AML-193 (cell line): ENCODE measurements at regions not wholly inside any gene's neighbourhood (a gene's known extent, or its start where the extent isn't known, plus 50 kb on each side); places are given as distances from the start of the nearest gene placed in this dataset.
"Not testable (repeated sequence)": the region's sequence is repeated elsewhere in the genome, so short reads cannot be mapped to it uniquely, and the experiment has no call there.

Source experiments
- DNase-seq, 2 experiments: peaks; one replicate each; lab custom pipeline; 2025; lab: John Stamatoyannopoulos, UW

DNA sequence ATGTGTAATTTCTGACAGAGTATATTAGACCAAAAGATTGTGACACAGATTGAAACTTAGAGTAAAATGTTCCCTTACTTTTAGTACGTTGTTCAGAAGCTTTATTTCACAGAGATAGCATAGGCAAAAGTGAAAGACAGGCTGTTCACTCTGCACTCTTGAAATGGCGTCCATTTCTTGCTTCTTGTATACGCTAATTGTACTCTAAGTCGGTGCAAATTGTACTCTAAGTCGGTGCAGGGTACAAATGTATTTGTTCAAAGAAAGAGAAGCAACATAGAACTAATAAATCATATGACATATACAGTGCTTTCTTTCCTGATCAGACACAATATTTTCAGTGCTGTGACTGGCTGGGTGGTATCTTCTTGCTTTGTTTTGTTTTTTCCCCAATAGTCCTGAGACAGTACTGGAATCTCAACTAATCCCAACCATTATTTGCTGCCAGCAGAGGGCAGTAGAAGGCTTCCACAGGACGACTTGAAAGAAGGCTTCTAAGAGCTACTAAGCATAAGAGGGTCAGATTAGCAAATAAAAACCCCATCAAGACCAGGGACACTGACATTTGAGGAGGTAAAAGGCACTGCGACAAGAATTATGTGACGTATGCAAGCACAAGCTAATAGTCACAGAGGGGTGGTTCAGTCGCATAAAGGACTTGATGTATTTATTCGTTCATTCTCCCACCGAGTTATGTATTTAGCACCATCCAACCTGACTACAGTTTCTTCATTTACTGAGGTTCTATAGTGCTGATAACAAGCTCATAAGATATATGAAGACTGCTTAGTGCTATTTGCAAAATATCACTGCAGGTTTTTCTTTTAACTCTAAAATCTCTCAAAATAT lies 831.8 kb downstream of the TAF11L14 start:
- peak; percentile 29 to 36 for DNase-seq

DNA sequence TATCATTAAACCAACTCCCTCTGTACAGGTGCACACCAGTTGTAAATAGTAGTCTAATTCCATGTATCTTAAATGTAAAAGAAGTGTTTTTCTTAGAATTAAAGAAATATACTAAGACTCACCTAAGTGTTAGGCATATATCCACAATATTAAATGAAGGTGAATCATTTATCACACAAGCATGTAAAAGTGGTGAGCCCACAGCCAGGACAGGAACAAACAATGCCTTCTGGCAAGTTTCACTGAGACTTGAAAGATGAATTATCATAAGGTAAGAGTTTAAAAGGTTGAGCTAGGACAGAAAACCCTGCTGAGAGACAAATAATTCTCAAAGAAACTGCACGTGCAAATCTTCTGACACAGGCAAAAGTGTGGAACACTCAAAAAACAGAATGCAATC lies 832.5 kb downstream of the TAF11L14 start:
- DNase-seq: no peak

DNA sequence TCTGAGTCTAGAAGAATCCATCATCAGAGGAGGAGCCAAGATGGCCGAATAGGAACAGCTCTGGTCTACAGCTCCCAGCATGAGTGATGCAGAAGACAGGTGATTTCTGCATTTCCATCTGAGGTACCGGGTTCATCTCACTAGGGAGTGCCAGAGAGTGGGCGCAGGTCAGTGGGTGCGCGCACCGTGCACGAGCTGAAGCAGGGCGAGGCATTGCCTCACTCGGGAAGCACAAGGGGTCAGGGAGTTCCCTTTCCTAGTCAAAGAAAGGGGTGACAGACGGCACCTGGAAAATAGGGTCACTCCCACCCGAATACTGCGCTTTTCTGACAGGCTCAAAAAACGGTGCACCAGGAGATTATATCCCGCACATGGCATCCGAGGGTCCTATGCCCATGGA lies 837.5 kb downstream of the TAF11L14 start:
- DNase-seq: not testable (repeated sequence)

DNA sequence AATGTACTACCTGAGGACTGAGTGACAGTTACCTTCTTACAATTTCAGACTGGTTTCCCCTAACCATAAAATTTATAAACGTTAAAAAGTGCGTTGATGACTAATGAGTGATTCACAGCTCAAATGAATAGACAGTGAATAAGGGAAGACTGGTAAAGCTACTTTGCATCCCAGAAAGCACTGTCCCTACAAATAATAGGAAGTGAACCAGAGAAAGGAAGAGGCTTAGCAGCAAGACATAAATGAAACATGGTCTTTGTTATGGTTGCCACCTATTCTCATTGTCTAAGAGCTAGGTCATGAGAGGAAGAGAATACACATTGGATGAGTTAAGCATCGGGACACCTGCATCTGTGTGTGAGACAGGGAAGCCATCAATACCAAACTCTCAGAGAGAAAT lies 849.2 kb downstream of the TAF11L14 start:
- DNase-seq: no peak

DNA sequence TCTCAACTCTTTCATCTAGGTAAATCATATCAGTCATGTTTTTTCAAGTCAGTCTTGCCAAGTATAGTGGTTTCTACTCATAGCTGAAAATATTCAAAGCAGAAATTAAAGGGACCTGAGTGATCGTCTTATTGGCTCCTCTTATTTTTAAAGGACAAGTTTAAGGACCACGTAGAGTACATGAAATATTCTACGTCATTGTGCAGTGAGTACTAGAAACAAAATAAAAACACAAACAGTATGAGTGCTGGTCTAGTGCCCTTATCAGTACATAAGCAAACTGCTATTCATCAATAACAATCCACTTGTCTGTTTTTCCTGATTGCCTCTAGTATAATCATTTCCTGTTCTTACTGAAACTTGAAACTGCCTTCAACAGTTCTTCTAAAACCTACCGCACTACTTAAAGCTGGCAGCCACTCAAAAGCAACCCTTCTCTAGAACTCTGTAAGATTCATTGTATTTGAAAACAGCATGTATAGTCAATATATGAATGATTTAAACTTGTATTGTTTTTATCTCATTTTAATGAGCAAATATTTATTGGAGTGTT lies 853.7 kb downstream of the TAF11L14 start:
- DNase-seq: no peak

DNA sequence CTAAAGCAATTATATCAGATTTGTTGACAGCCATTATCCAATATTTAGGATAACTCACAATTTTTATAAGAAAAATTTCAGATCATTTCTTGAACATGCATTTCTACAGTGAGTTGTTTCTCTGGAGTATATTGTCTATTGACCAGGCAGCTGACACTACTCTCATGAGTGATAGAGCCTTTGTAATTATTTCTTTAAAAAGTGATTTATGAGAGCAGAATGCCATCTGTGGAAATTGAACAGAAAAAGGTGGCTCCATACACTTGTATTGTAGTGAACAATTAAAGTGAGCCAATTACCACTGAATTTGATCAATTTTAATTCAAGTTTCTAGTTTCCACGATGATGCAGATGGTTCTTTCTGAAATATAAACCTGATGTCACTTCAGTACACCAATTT lies 855.4 kb downstream of the TAF11L14 start:
- no peak for DNase-seq

DNA sequence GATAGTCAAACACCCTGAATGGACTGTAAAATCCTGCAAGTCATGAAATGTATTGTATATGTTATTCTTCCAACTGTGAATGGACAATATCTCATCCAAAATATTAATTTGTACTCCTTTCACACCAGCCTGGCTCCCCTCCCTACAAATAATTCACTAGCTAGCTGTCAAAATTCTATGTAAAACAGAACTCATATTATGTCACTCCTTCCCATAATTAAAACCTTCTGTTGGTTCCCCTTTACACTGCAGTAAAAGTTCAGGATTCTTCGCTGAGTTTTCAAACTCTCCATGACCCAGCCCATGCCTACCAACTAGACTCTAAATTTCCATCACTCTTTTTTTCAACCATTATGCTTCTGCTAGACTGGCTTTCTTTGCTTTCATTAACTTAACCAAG lies 857.1 kb downstream of the TAF11L14 start:
- DNase-seq: no peak

DNA sequence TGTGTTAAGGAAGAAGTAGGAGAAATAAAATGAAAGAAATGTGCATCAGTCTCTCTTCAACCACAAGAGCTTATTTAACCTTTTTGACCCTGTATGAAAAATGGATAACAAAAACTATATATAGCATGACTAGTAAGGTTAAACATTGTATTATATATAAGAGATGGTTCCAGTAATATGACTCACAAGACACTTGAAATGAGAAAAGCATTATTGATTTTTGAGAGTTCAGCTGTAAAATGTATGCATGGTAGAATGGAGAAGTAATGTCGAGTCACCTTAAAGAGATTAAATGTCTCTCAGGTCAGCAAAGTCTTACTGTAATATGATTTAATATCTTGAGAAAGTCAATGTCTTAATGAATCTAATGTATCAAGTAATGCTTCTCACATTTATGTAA lies 860.9 kb downstream of the TAF11L14 start:
- DNase-seq: no peak

DNA sequence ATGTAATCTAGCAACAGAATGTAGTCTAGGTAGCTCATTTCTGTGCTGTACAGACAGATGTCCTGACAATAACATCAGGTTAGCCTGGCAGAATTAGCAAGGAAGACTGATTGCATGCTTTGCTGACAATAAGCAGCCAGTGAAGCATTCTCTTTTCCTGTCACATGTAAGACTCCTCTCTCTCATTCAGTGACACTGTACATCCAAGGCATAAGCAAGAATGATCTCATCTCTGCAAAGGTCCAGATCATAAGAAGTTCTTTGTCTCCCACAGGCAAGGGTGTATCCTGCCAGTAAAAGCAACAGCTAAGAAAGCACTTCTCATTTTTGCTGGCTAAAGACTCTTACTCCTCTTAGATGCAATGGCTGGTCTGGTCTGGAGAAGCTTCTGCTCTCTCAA lies 861.8 kb downstream of the TAF11L14 start:
- no peak for DNase-seq

DNA sequence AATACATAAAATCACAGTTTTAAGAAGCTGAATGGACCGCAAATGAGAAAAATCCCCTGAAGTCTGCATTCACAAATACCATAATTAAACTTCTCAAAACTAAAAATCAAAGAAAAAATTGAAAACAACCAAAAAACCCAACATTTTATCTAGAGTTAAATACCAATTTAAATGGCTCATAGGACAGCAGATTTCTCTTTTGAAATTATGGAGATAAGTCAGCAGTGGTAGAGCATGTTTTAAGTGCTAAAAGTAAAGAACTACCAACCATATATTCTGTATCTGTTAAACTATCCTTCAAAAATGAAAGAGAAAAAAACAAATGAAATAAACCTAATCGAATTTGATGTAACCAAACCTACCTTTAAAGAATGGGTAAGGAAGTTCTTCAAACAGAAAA lies 862.8 kb downstream of the TAF11L14 start:
- DNase-seq: no peak

DNA sequence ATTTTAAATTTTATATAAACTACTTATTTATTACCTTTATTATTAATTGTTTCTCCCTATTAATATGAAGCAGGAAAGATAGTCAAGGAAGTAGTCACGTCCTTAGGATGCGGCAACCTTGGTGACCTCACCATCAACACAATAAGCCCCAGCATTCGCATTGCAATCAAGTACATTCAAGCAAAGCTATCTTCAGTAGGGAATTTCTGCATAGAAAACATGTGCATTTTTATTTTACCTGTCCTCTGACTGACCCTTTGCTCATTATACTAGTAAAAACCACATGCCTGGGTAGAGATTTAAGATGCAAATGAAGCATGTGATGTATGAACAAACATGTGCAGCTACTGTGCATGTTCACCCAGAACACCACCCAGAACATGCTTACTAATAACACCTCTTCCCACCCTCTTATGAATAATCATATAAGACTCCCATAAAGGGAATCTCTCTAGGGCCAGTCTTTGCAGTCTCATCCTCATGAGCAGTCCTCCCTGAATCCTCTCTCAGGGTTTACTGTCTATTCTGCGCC lies 869.6 kb downstream of the TAF11L14 start:
- no peak for DNase-seq

DNA sequence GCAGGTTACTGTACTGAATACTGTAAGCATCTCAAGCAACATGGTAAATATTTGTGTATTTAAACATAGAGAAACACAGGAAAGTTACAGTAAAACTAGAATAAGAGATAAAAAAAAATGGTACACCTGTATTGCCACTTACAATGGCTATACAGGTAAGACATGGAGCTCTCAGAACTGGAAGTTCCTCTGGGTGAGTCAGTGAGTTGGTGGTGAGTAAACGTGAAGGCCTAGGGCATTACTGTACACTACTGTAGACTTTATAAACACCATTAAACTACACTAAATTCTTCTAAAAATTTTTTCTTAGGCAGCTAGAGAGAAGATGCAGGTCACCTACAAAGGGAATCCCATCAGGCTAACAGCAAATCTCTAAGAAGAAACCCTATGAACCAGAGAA lies 872.9 kb downstream of the TAF11L14 start:
- DNase-seq: no peak

DNA sequence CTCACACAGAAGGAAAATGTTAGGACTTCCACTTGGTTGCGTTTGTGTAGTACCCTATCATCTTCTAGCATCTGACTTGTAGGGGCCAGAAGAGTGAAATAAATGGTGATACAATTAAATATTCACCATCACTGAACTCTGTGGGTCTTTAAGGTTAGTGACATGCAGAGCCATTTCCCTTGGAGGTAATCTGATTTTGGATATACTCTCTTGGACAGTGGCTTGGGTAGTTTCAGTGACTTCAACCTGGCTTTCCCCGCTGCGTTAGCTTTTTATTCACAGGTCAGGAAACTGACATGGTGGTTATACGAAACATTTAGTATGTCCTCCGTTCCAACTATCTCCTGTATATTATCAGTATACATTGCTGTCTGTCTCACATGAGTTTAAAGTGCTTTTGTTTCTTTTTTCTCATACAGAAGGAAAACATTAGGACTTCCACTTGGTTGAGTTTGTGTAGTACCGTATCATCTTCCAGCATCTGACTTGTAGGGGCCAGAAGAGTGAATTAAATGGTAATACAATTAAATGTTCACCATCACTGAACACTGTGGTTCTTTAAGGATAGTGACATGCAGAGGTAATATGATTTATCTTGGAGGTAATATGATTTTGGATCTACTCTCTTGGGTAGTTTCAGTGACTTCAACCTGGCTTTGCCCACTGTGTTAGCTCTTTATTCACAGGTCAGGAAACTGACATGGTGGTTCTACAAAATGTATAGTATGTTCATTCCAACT lies 883.6 kb downstream of the TAF11L14 start:
- no peak for DNase-seq

DNA sequence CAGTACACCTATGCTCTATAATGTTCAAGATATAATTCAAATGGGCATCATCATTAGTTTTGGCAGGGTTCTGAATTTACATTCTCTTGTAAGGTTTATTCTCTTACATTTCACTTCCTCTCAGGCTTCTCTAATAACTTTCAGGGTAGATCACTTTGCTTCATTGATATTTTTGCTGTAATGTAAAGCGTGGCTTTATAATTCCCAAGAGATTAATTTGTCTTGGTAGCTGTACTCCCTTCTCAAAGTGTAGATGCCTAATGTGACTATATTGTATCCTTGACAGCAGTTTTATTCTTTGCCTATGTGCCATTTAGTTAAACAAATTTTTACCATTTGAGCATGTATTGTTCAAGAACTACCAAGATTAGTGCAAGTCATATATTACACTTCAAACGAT lies 889.1 kb downstream of the TAF11L14 start:
- DNase-seq: no peak

DNA sequence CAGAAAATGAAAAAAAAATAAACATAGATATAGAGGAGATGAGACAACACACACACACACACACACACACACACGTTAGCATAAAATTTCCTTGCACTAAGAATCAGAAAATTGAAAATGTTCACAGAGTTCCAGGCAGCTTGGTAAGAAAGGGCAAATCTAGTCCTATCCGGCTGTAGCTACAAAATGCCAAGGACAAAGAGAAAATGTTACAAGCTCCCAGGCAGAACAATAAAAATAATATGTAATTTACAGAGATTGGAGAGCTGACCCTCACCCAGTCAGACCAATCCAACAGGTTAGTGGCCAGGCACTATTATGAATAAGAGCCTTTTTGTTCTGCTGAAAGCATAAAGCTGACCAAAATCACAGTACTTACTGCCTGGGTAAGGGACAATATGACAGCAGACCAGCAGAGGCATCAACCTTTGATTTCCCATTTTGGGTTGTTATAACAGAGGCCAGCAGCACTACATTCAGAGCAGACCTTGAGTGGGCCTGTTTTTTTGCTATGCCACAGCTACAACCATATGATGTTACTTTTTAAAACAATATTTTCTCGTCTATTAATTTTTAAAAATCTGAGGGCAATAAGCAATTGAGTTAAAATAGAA lies 892.6 kb downstream of the TAF11L14 start:
- DNase-seq: no peak

DNA sequence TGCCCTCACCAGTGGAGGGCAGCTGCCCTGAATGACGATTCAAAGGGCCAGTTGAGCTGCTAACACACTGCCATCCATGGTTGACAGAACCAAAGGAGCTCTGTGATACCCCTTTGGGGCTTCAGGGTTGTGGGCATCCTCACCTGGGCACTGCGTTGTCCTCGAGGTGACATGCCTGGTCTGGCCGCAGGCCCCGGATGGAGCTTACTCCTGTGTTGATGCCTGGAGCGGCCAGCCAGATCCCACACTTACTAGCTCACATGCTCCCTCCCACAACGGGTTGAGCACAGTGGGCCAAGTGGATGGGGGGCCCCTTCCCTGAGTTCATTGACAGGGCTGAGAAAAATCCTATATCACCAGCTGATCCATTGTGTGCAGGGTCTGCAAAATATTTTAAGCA lies 898.9 kb downstream of the TAF11L14 start:
- no peak for DNase-seq

DNA sequence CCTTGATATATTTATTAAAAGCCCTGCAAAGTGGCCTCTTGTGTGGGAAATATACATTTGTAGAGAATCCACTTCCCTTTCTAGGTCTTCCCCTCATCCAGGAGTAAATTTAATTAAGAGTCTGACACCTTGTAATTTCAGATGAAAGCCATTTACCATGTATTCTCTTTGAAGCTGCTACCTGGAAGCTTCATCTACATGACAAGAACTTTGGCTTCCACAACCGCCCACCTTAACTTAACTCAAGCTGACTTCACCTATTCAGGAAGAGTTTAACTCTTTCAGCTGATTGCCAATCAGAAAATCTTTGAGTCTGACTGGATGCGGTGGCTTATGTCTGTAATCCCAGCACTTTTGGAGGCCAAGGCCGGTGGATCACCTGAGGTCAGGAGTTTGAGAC lies 899.9 kb downstream of the TAF11L14 start:
- DNase-seq: no peak

DNA sequence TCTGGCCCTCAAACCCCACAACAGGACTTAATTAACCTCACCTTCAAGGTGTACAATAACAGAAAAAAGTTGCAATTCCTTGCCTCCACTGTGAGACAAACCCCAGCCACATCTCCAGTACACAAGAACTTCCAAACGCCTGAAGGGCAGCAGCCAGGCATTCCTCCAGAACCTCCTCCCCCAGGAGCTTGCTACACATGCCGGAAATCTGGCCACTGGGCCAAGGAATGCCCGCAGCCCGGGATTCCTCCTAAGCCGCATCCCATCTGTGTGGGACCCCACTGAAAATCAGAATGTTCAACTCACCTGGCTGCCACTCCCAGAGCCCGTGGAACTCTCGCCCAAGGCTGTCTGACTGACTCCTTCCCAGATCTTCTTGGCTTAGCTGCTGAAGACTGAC lies 901.5 kb downstream of the TAF11L14 start:
- DNase-seq: not testable (repeated sequence)

DNA sequence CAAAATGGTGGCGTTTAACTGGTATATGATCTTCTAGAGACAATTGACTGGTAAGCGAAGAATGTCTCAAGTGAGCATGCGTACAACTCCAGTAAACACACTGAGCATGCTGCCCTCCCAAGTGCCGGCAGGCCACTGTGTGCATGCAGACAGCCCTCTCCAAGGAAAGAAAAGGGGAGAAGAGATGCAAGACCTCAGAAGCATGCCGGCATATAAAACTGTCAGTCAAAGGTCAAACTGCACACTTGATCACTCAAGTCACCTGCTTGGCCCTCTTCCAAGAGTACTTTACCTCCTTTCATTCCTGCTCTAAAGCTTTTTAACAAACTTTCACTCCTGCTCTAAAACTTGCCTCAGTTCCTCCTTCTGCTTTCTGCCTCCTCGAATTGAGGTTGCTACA lies 910.2 kb downstream of the TAF11L14 start:
- no peak for DNase-seq

DNA sequence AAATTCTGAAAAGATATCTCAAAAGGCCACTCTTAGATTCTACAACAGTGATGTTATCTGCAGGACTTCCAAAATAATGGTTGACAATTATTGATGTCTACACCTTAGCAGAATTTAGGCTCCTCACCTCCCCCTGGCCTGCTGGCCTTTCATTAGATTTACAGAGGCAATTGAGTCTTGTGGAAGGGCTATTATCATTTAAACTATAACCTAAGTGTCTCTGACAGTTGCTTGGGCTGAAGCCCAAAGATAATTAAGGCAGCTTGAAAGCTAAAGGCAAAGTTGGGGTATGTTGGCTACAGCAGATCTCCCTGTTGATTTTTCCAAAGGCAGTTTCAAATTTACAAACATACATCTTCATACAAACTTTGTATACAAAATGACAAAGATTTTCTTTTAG lies 912.3 kb downstream of the TAF11L14 start:
- DNase-seq: no peak

DNA sequence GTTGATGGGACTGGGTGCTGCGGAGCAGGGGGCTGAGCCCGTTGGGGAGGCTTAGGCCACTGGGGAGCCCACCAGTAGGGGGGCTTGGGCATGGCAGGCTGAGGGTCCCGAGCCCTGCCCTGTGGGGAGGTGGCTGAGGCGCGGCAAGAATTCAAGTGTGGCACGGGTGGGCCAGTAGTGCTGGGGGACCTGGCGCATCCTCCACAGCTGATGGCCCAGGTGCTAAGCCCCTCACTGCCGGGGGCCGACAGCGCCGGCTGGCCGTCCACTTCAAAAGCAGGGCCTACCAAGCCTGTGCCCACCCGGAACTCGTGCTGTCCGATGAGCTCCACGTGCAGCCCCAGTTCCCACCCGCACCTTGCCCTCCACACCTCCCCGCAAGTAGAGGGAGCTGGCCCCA lies 917.5 kb downstream of the TAF11L14 start:
- no peak for DNase-seq

DNA sequence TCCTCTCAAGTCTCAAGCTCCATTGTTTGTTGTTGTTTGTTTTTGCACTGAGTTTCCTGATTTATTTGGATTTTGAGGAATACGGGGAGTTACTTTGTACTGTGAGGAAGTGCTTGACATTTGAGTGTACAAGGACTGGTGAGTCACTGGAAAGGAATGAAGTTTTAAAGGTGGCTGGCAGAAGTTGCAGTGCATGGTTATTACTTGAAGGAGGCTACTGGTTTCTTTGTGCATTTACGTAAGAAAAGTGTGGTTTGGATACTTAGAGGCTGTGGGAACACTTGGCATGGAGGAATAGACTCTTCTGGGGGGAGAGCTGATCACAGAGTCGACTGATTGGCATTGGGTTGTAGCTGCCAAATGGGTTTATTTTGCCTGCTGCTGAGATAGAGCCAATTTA lies 919.0 kb downstream of the TAF11L14 start:
- DNase-seq: no peak

DNA sequence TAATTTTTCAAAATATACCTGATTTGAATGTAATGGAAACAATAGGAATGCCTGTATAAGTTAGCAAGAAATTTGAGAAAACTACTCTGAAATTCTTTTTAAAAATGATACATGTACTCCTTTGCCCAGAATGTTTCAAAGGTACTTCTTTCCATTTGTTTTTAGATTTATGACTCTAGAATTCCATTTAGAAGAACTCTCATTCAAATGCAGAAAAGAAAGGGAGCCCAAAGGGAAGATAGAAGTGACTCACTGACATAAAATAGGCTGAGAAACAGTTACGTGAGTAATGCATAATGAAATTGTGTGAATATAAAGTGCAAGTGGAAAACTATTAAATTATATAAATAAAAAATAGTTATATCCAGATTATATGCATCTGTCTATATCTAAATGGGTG lies 926.3 kb downstream of the TAF11L14 start:
- no peak for DNase-seq
